Activated naive CD4-positive, alpha-beta T cell treated with anti-CD3 and anti-CD28 coated beads, Interleukin-2, amount 10 ng/mL, durations not matched to agents 7 days and 5 days (primary cell): ENCODE measurements at regions not wholly inside any gene's neighbourhood (a gene's known extent, or its start where the extent isn't known, plus 50 kb on each side); places are given as distances from the start of the nearest gene placed in this dataset.
"Not testable (repeated sequence)": the region's sequence is repeated elsewhere in the genome, so short reads cannot be mapped to it uniquely, and the experiment has no call there.

ENCODE experiments used
- CTCF ChIA-PET: fragments of 350-600 bp; sonication (Branson Sonifier 250); formaldehyde crosslinking; loops from one replicate; lab custom pipeline; 2021; ENCODE audit warnings: antibody characterized with exemption; lab: Charles Lee
- DNase-seq: peaks from one replicate; pipeline ENCODE4 v3.0.0-alpha.2; 2020
- H3K27ac Mint-ChIP-seq: one replicate; pipeline ENCODE4 v1.8.0; 2021; ENCODE audit warnings: mild to moderate bottlenecking, moderate library complexity, mixed read lengths
- H3K27me3 Mint-ChIP-seq: one replicate; pipeline ENCODE4 v1.8.0; 2021; ENCODE audit warnings: mild to moderate bottlenecking, mixed read lengths
- H3K36me3 Mint-ChIP-seq: one replicate; pipeline ENCODE4 v1.8.0; 2021; ENCODE audit warnings: mixed read lengths
- H3K4me1 Mint-ChIP-seq: one replicate; pipeline ENCODE4 v1.8.0; 2021; ENCODE audit warnings: mixed read lengths
- H3K4me3 Mint-ChIP-seq: one replicate; pipeline ENCODE4 v1.8.0; 2021; ENCODE audit warnings: mild to moderate bottlenecking, moderate library complexity, mixed read lengths
- H3K9me3 Mint-ChIP-seq: one replicate; pipeline ENCODE4 v1.8.0; 2021; ENCODE audit warnings: mixed read lengths

- no peaks in the 10 kb centered on the region for H3K27me3 Mint-ChIP-seq
- no peak overlapping the region for H3K4me3 Mint-ChIP-seq
- DNase-seq = no peak
- H3K36me3 Mint-ChIP-seq = no peaks in the 10 kb centered on the region
- H3K4me1 Mint-ChIP-seq = no peaks in the 10 kb centered on the region
- peaks cover 2% of the 10 kb centered on the region for H3K9me3 Mint-ChIP-seq
- no peak overlapping the region for H3K27ac Mint-ChIP-seq
- CTCF ChIA-PET = no interaction called here
Measured at GRCh38 chr2:57207191-57207590, 839.4 kb upstream of the VRK2 start.

GRCh38 chr2:57209799-57210198 lies 836.8 kb upstream of the VRK2 start:
- H3K4me1 Mint-ChIP-seq = no peaks in the 10 kb centered on the region
- no peaks in the 10 kb centered on the region for H3K36me3 Mint-ChIP-seq
- H3K27me3 Mint-ChIP-seq = no peaks in the 10 kb centered on the region

DNA sequence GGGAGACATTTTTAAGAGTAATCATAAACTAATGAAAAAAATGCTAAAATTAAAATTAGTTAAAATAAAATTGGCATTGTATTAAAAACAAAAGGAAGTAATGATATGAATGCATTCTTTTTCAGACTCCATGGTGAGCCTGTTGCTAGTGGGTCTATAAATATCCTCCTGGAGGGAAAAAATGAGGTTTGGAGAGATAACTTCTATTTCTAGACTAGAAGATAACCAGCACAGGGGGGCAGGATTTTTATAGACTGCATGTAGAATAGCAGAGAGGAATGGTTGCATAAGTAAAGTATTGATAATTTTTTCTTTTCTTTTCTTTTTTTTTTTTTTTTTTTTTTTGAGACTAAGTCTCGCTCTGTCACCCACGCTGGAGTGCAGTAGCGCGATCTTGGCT lies 835.8 kb upstream of the VRK2 start:
- CTCF ChIA-PET = no interaction called here
- Mint-ChIP-seq H3K9me3 (peaks cover 10% of the 10 kb centered on the region), H3K27ac (no peak overlapping the region), H3K36me3 (no peaks in the 10 kb centered on the region), H3K4me1 (no peaks in the 10 kb centered on the region), H3K4me3 (no peak overlapping the region), H3K27me3 (no peaks in the 10 kb centered on the region)
- no peak for DNase-seq

More at GRCh38 chr2:57209799-57210198, 836.8 kb upstream of the VRK2 start:
- DNase-seq = no peak
- CTCF ChIA-PET = no interaction called here
- Mint-ChIP-seq H3K4me3 (no peak overlapping the region), H3K9me3 (peaks cover 10% of the 10 kb centered on the region), H3K27ac (no peak overlapping the region)

DNA sequence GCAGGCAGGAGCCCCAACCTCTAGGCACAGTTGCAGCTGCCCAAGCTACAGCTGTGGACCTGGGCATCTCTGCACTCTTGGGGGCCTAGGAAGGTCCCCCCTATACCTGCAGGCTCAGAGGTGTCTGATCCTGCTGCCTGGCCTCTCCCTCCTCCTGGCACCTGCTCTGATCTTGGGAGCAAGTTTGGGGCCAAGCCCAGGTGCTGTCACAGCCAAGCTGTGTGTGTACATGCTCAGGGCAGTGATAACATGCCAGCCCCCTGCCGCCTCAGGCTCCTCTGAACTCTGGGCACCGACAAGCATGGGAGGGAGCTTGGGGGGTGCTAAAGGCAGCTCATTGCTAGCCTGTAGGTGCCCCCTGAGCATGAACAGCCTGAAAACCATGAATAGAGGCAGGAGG lies 829.6 kb upstream of the VRK2 start:
- Mint-ChIP-seq H3K27ac (no peak overlapping the region), H3K27me3 (no peaks in the 10 kb centered on the region), H3K9me3 (peaks cover 20% of the 10 kb centered on the region), H3K4me1 (no peaks in the 10 kb centered on the region), H3K4me3 (no peak overlapping the region), H3K36me3 (no peaks in the 10 kb centered on the region)
- no peak for DNase-seq
- CTCF ChIA-PET = no interaction called here

DNA sequence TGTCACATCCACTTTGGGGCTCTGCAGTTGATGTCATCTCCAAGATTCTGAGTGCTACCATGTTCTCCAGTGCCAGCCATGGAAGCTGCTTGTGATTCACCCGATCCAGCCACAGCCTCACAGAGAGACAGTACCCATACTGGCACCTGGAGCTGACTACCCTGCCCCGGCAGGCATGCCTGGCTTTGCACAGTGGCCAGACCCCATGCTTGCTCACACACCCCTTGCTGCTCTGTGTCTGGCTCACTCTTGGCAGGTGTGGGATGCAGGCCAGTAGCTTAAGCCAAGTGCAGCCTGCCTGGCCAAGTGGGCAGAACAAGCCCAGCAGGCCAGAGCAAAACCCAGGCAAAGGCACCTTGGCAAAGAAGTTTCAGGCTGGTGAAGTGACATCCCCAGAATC lies 828.4 kb upstream of the VRK2 start:
- Mint-ChIP-seq H3K9me3 (peaks cover 15% of the 10 kb centered on the region), H3K27me3 (no peaks in the 10 kb centered on the region), H3K27ac (no peak overlapping the region), H3K36me3 (no peaks in the 10 kb centered on the region), H3K4me3 (no peak overlapping the region), H3K4me1 (no peaks in the 10 kb centered on the region)
- DNase-seq = no peak
- CTCF ChIA-PET = no interaction called here

DNA sequence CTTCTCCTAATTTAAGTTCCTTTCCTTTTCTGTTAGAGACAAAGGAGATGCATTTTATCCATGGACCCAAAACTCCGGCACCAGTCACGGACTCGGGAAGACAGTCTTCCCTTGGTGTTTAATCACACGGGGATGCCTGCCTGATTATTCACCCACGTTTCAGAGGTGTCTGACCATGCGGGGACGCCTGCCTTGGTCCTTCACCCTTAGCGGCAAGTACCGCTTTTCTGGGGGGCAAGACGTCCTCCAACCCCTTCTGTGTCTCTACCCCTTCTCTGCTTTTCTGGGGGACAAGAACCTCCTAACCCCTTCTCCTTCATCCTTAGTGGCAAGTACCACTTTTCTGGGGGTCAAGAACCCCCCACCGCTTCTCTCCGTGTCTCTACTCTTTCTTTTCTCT lies 816.9 kb upstream of the VRK2 start:
- H3K9me3 Mint-ChIP-seq, DNase-seq, H3K27me3 Mint-ChIP-seq, H3K4me1 Mint-ChIP-seq, H3K36me3 Mint-ChIP-seq, H3K4me3 Mint-ChIP-seq, CTCF ChIA-PET, H3K27ac Mint-ChIP-seq: not testable (repeated sequence)

DNA sequence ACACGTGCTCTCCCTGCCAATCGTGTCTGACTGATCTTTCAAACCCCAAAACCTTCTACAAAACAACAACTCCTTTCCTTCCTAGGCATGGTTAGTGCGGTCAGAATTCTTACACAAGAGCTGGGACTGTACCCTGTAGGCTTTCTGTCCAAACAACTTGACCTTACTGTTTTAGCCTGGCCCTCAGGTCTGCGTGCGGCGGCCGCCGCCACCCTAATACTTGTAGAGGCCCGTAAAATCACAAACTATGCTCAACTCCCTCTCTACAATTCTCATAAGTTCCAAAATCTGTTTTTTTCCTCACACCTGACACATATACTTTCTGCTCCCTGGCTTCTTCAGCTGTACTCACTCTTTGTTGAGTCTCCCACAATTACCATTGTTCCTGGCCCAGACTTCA lies 814.3 kb upstream of the VRK2 start:
- H3K9me3 Mint-ChIP-seq, H3K36me3 Mint-ChIP-seq, H3K27ac Mint-ChIP-seq, CTCF ChIA-PET, H3K4me3 Mint-ChIP-seq, H3K27me3 Mint-ChIP-seq, DNase-seq, H3K4me1 Mint-ChIP-seq: not testable (repeated sequence)

DNA sequence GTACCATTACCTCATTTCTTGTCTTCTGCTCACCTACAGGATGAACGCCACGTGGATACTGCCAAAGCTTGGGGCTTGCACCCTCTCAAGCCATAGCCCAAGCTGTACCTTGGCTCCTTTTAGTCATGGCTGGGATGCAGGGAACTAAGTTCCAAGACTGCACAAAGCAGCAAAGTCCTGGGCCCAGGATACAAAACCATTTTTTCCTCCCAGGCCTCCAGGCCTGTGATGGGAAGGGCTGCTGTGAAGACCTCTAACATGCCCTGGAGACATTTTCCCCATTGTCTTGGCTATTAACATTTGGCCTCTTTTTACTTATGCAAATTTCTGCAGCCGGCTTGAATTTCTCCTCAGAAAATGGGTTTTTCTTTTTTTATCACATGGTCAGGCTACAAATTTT lies 795.1 kb upstream of the VRK2 start:
- H3K27ac Mint-ChIP-seq, H3K36me3 Mint-ChIP-seq, DNase-seq, H3K27me3 Mint-ChIP-seq, H3K4me3 Mint-ChIP-seq, CTCF ChIA-PET, H3K4me1 Mint-ChIP-seq: not testable (repeated sequence)
- peaks cover 35% of the 10 kb centered on the region for H3K9me3 Mint-ChIP-seq

- DNase-seq, H3K27ac Mint-ChIP-seq, H3K36me3 Mint-ChIP-seq, H3K4me1 Mint-ChIP-seq, H3K4me3 Mint-ChIP-seq, CTCF ChIA-PET, H3K27me3 Mint-ChIP-seq: not testable (repeated sequence)
- H3K9me3 Mint-ChIP-seq = peaks cover 31% of the 10 kb centered on the region
Measured at GRCh38 chr2:57276408-57276807, 770.2 kb upstream of the VRK2 start.

GRCh38 chr2:57278451-57278850 lies 768.2 kb upstream of the VRK2 start:
- CTCF ChIA-PET = no interaction called here
- no peak overlapping the region for H3K27ac Mint-ChIP-seq
- no peaks in the 10 kb centered on the region for H3K36me3 Mint-ChIP-seq
- DNase-seq = no peak
- H3K27me3 Mint-ChIP-seq = no peaks in the 10 kb centered on the region
- no peaks in the 10 kb centered on the region for H3K4me1 Mint-ChIP-seq
- peaks cover 33% of the 10 kb centered on the region for H3K9me3 Mint-ChIP-seq
- no peak overlapping the region for H3K4me3 Mint-ChIP-seq

DNA sequence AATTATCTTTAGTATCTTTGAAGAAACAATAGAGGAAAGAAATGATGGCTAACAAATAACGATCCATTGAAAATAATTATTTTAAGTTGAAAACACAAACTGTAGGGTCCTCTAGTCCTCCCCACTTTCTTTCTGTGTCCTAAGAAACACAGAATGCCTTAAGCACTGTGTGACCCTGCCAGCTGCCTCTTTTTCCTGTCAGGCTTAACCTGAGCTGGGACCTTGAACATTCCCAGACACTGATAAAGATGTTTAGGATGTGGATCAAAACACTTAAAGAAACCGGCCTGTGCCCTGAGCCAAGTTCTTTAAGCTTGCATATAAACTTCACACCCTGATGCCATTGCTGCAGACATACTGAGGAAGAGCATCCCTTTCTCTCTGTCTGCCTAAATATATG lies 755.4 kb upstream of the VRK2 start:
- Mint-ChIP-seq H3K27me3 (no peaks in the 10 kb centered on the region), H3K9me3 (peaks cover 8% of the 10 kb centered on the region)

GRCh38 chr2:57296795-57297517 lies 749.6 kb upstream of the VRK2 start:
- peaks cover 4% of the 10 kb centered on the region for H3K9me3 Mint-ChIP-seq
- no peak overlapping the region for H3K4me3 Mint-ChIP-seq
- H3K27me3 Mint-ChIP-seq = no peaks in the 10 kb centered on the region
- H3K36me3 Mint-ChIP-seq = no peaks in the 10 kb centered on the region
- H3K4me1 Mint-ChIP-seq = no peaks in the 10 kb centered on the region
- no peak overlapping the region for H3K27ac Mint-ChIP-seq
- DNase-seq = no peak
- CTCF ChIA-PET = no interaction called here

More for the DNA sequence above, 755.4 kb upstream of the VRK2 start:
- no peak for DNase-seq
- CTCF ChIA-PET = no interaction called here
- H3K4me1 Mint-ChIP-seq = no peaks in the 10 kb centered on the region
- no peak overlapping the region for H3K4me3 Mint-ChIP-seq
- no peak overlapping the region for H3K27ac Mint-ChIP-seq
- no peaks in the 10 kb centered on the region for H3K36me3 Mint-ChIP-seq

DNA sequence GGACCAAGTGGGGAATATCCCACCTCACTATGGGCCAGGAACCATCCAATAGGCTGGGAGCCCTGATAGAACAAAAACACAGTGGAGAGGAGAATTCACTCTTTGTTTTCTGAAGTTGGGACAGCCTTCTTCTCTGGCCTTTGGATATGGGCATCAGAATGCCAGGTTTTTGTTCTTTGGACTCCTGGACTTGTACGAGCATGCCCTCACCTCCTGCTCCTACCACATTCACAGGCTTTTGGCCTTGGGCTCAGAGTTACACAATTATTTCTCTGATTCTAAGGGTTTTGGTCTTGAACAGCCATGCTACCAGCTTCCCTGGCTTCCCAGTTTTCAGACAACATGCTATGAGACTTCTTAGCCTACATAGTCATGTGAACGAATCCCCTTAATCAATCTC lies 732.9 kb upstream of the VRK2 start:
- no peak for DNase-seq
- H3K9me3 Mint-ChIP-seq = peaks cover 16% of the 10 kb centered on the region
- no peak overlapping the region for H3K4me3 Mint-ChIP-seq
- no peaks in the 10 kb centered on the region for H3K27me3 Mint-ChIP-seq
- H3K27ac Mint-ChIP-seq = no peak overlapping the region
- CTCF ChIA-PET = no interaction called here
- H3K36me3 Mint-ChIP-seq = no peaks in the 10 kb centered on the region
- no peaks in the 10 kb centered on the region for H3K4me1 Mint-ChIP-seq

DNA sequence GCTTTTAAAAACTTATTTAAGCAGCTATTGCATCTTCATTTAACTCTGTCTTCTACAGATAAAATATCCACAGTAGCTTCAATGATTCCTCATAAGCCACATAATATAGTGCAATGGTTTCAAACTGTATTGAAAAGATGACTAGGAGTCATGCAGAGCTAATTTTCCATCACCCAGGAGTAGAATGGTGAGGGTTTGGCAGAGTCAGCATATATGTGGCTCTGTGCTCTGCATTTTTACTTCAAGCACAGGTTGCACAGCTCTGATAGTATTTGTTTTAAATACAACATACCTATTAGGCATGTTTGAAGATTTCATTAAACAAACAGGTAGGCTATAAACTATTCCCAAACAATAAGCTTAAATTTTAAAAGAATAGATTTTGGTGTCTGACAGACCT lies 731.9 kb upstream of the VRK2 start:
- CTCF ChIA-PET = no interaction called here

GRCh38 chr2:57330447-57330846 lies 716.2 kb upstream of the VRK2 start:
- Mint-ChIP-seq H3K27me3 (no peaks in the 10 kb centered on the region), H3K36me3 (no peaks in the 10 kb centered on the region), H3K9me3 (peaks cover 4% of the 10 kb centered on the region), H3K4me3 (no peak overlapping the region), H3K27ac (no peak overlapping the region), H3K4me1 (no peaks in the 10 kb centered on the region)
- CTCF ChIA-PET = no interaction called here
- DNase-seq = no peak

More for the DNA sequence above, 731.9 kb upstream of the VRK2 start:
- H3K4me1 Mint-ChIP-seq = no peaks in the 10 kb centered on the region
- no peak overlapping the region for H3K4me3 Mint-ChIP-seq
- H3K9me3 Mint-ChIP-seq = peaks cover 16% of the 10 kb centered on the region
- no peaks in the 10 kb centered on the region for H3K27me3 Mint-ChIP-seq
- DNase-seq = no peak
- no peaks in the 10 kb centered on the region for H3K36me3 Mint-ChIP-seq
- H3K27ac Mint-ChIP-seq = no peak overlapping the region

DNA sequence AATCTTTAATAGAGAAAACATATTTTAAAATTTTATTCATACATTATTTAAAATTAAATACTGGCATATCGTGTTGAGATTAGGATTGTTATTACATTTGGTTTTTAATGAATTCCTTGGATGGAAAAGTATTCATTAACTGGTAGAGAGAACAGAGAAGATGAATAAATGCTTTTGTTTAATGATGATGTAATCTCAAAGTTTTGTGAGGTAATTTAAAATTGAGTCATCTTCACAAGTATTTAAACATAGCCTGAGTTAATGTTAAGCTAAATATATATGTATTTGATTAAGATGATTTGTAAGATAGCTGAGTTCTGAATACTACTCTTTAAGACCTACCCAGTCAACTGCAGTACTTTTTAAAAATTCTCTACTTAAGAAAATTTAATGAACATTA lies 713.4 kb upstream of the VRK2 start:
- H3K4me1 Mint-ChIP-seq = no peaks in the 10 kb centered on the region
- H3K9me3 Mint-ChIP-seq = peaks cover 9% of the 10 kb centered on the region
- CTCF ChIA-PET = no interaction called here
- no peak for DNase-seq
- H3K36me3 Mint-ChIP-seq = no peaks in the 10 kb centered on the region
- no peaks in the 10 kb centered on the region for H3K27me3 Mint-ChIP-seq
- H3K27ac Mint-ChIP-seq = no peak overlapping the region
- H3K4me3 Mint-ChIP-seq = no peak overlapping the region
